ENCODE measurements at regions not wholly inside any gene's neighbourhood (a gene's known extent, or its start where the extent isn't known, plus 50 kb on each side); places are given as distances from the start of the nearest gene placed in this dataset.
"Not testable (repeated sequence)": the region's sequence is repeated elsewhere in the genome, so short reads cannot be mapped to it uniquely, and the experiment has no call there.

DNA sequence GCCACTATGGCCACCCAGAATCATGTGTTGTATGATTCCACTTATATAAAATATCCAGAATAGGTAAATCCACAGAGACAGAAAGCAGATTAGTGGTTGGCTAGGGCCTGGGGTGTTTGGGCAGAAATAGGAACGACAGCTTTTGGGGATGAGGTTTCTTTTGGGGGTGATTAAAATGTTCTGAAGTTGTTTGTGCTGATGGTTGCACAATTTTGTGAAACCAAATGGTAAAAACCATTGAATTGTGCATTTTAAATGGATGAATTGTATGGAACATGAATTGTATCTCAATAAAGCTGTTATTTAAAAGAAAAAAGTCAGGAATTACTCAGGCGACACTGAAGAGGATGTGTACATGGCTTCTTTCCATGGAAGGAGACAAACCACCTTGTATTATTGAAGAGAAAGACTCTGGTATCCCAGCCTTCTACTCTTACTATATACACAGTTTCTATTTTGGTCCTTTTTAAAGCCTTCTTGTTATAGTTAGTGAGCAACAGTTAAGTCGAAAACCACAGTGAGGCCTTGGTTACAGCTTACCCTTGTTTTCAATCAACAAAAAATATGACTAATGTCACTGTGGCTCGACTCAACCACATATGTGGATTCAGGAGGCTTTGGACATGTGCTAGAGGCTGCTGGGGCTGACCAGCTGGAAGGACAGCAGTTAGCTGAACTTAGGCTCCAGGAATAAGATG is 57.1 kb upstream of the KMT2E start:
- TF ChIP-seq POLR2A (IDR thresholded peaks at IDR 0.05), result no peak
- TF ChIP-seq, protein P1, sequence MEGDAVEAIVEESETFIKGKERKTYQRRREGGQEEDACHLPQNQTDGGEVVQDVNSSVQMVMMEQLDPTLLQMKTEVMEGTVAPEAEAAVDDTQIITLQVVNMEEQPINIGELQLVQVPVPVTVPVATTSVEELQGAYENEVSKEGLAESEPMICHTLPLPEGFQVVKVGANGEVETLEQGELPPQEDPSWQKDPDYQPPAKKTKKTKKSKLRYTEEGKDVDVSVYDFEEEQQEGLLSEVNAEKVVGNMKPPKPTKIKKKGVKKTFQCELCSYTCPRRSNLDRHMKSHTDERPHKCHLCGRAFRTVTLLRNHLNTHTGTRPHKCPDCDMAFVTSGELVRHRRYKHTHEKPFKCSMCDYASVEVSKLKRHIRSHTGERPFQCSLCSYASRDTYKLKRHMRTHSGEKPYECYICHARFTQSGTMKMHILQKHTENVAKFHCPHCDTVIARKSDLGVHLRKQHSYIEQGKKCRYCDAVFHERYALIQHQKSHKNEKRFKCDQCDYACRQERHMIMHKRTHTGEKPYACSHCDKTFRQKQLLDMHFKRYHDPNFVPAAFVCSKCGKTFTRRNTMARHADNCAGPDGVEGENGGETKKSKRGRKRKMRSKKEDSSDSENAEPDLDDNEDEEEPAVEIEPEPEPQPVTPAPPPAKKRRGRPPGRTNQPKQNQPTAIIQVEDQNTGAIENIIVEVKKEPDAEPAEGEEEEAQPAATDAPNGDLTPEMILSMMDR (IDR thresholded peaks at IDR 0.05), result no peak
- H3K4me1 ChIP-seq, result peaks cover 0 to 39% (median 8%) of the 10 kb centered on the region in 12 donors
- no peak overlapping the region for H3K4me3 ChIP-seq
- no peaks in the 10 kb centered on the region for H3K36me3 ChIP-seq
- DNase-seq (no peak), ATAC-seq (peak in 2 of 4 donors; percentile 14 to 60)
- 70 to 82% (median 75%) methylated on average over 4 of the region's 4 CpGs for WGBS, 4 donors
- intact Hi-C loops (cut with DNase I), result no loop called here
- H3K27me3 ChIP-seq, result no peaks in the 10 kb centered on the region
- H3K27ac ChIP-seq, result peak overlapping the region in 6 of 12 donors; percentile 42 to 74 (median 56)
- no peaks in the 10 kb centered on the region for H3K9me3 ChIP-seq

DNA sequence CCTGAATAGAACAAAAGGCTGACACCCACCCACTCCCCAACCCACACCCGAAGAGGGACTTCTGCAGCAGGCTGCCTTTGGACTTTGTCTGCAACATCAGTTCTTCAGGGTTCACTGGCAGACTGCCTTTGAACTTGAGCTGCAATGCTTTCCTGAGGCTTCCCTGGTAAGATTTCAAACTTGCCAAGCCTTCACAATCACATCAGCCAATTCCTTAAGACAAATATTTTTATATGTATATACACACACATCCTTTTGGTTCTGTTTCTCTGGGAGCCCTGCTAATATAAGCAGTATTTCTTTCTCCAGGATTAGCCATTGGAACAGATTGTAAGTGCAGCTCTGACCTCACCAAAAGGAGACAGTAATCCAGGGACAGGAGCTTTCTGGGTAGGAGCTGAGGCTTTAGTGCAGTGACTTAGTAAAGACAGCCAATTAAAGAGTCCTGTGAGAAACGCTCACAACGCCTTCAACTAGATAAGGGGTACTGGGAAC is 55.6 kb upstream of the KMT2E start:
- no peak for TF ChIP-seq POLR2A (IDR thresholded peaks at IDR 0.05)
- TF ChIP-seq, protein P1 (IDR thresholded peaks at IDR 0.05), result no peak
- Histone ChIP-seq H3K36me3 (no peaks in the 10 kb centered on the region), H3K9me3 (no peaks in the 10 kb centered on the region), H3K27ac (peak overlapping the region in 3 of 12 donors; percentile 17 to 74 (median 59)), H3K4me3 (no peak overlapping the region), H3K4me1 (peaks cover 0 to 54% (median 17%) of the 10 kb centered on the region in 12 donors), H3K27me3 (no peaks in the 10 kb centered on the region)
- 54 to 79% (median 67%) methylated on average over 3 of the region's 3 CpGs for WGBS, 4 donors
- no peak for DNase-seq
- intact Hi-C loops (cut with DNase I), result no loop called here
- peak in 1 of 4 donors; percentile 29 for ATAC-seq

DNA sequence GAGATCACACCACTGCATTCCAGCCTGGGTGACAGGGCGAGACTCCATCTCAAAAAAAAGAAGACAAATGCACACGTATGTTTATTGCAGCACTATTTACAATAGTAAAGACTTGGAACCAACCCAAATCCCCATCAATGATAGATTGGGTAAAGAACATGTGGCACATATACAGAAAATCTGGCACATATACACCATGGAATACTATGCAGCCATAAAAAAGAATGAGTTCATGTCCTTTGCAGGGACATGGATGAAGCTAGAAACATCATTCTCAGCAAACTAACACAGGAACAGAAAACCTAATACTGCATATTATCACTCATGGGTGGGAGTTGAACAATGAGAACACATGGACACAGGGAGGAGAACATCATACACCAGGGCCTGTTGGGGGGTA is 54.5 kb upstream of the KMT2E start:
- H3K4me1 ChIP-seq, result peaks cover 0 to 65% (median 25%) of the 10 kb centered on the region in 12 donors
- 48 to 98% (median 78%) methylated on average over 2 of the region's 2 CpGs for WGBS, 4 donors
- H3K4me3 ChIP-seq; H3K27me3 ChIP-seq; H3K36me3 ChIP-seq; H3K27ac ChIP-seq; ATAC-seq; H3K9me3 ChIP-seq; intact Hi-C loops (cut with DNase I); DNase-seq: not testable (repeated sequence)

DNA sequence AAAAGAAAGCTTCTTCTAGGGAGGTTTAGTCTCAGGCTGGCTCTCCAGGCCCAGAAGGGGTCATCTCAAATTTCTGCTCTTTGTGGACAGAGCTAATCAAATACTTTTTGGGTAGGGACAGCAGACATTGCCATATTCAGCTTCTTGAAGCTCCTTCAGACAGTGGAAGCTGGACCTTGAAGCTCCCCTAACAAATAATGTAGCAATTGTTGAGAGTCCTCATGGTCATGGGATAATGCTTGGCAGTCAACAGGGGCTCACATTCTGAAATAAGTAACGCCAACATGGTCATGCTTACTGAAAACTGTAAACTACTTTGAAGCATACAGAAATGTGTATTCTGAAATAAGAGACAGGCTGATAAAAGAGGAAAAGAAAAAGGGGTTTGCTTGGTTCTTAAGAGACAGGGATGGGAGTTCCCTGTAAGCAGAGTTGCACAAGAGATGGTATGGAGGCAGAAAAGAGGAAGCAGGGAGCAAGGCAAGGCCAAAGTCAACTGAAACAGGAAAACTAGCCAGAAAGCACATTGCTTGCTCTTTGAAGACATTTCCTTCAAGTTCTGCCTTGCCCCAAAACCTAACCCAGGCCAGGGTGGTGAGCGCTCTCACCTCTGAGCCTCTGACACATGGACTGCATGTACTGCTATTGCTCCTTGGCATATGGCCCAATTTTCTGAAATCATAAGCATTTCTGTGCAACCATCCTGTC is 53.1 kb upstream of the KMT2E start:
- Histone ChIP-seq H3K4me3 (no peak overlapping the region), H3K27ac (peak overlapping the region in 11 of 12 donors; percentile 30 to 93 (median 54)), H3K36me3 (no peaks in the 10 kb centered on the region), H3K9me3 (no peaks in the 10 kb centered on the region), H3K27me3 (no peaks in the 10 kb centered on the region), H3K4me1 (peaks cover 0 to 65% (median 26%) of the 10 kb centered on the region in 12 donors)
- 75 to 87% (median 82%) methylated on average over 2 of the region's 2 CpGs for WGBS, 4 donors
- intact Hi-C loops (cut with DNase I), result no loop called here
- TF ChIP-seq POLR2A (IDR thresholded peaks at IDR 0.05), result no peak
- TF ChIP-seq, protein P1 (IDR thresholded peaks at IDR 0.05), result no peak
- DNase-seq (peak in 1 of 5 donors; percentile 43), ATAC-seq (peak; percentile 48 to 83 (median 73))

Measured in heart left ventricle (tissue), 16 donors.